Osteocyte (in vitro differentiated cells): ENCODE measurements at regions not wholly inside any gene's neighbourhood (a gene's known extent, or its start where the extent isn't known, plus 50 kb on each side); places are given as distances from the start of the nearest gene placed in this dataset.

Source experiments
- DNase-seq: peaks from one replicate; pipeline ENCODE4 v3.0.0; 2021; ENCODE audit warnings: mixed read lengths; ENCODE audit not compliant: unreplicated experiment; ENCODE audit errors: extremely low spot score
- H3K27ac Mint-ChIP-seq: one replicate; pipeline ENCODE4 v1.8.0; 2021; ENCODE audit warnings: mild to moderate bottlenecking, mixed read lengths; ENCODE audit not compliant: unreplicated experiment
- H3K27me3 Mint-ChIP-seq: one replicate; pipeline ENCODE4 v1.8.0; 2021; ENCODE audit warnings: mixed read lengths; ENCODE audit not compliant: unreplicated experiment
- H3K36me3 Mint-ChIP-seq: one replicate; pipeline ENCODE4 v1.8.0; 2021; ENCODE audit warnings: mixed read lengths; ENCODE audit not compliant: unreplicated experiment
- H3K4me1 Mint-ChIP-seq: one replicate; pipeline ENCODE4 v1.8.0; 2021; ENCODE audit warnings: mixed read lengths; ENCODE audit not compliant: unreplicated experiment
- H3K4me3 Mint-ChIP-seq: one replicate; pipeline ENCODE4 v1.8.0; 2021; ENCODE audit warnings: mild to moderate bottlenecking, moderate library complexity, mixed read lengths; ENCODE audit not compliant: unreplicated experiment
- H3K9me3 Mint-ChIP-seq: one replicate; pipeline ENCODE4 v1.8.0; 2021; ENCODE audit warnings: mixed read lengths; ENCODE audit not compliant: unreplicated experiment
- CTCF ChIP-seq: fragments of 200-600 bp; sonication (generic); IDR thresholded peaks from 2 replicates; pipeline ENCODE4 v1.5.0; 2021; ENCODE audit warnings: antibody characterized with exemption, mild to moderate bottlenecking, moderate library complexity

GRCh38 chr11:119936426-119936825 lies 201.5 kb downstream of the TRIM29 start:
- Mint-ChIP-seq H3K9me3 (no peaks in the 10 kb centered on the region), H3K4me3 (no peak overlapping the region), H3K27me3 (no peaks in the 10 kb centered on the region), H3K4me1 (no peaks in the 10 kb centered on the region), H3K36me3 (no peaks in the 10 kb centered on the region), H3K27ac (no peak overlapping the region)
- no peak for DNase-seq
- TF ChIP-seq CTCF = no peak

GRCh38 chr11:119935349-119935925 lies 202.5 kb downstream of the TRIM29 start:
- no peaks in the 10 kb centered on the region for H3K36me3 Mint-ChIP-seq
- no peak for TF ChIP-seq CTCF
- no peaks in the 10 kb centered on the region for H3K9me3 Mint-ChIP-seq
- no peak overlapping the region for H3K4me3 Mint-ChIP-seq
- H3K27ac Mint-ChIP-seq = no peak overlapping the region
- no peaks in the 10 kb centered on the region for H3K27me3 Mint-ChIP-seq
- no peaks in the 10 kb centered on the region for H3K4me1 Mint-ChIP-seq
- DNase-seq = no peak

- Mint-ChIP-seq H3K4me1 (no peaks in the 10 kb centered on the region), H3K4me3 (no peak overlapping the region), H3K27me3 (no peaks in the 10 kb centered on the region), H3K27ac (no peak overlapping the region), H3K9me3 (no peaks in the 10 kb centered on the region), H3K36me3 (no peaks in the 10 kb centered on the region)
- no peak for TF ChIP-seq CTCF
- DNase-seq = no peak
Measured at GRCh38 chr11:119934866-119935265, 203.0 kb downstream of the TRIM29 start.

- no peak for DNase-seq
- H3K36me3 Mint-ChIP-seq = no peaks in the 10 kb centered on the region
- no peak for TF ChIP-seq CTCF
- H3K27ac Mint-ChIP-seq = no peak overlapping the region
- H3K4me3 Mint-ChIP-seq = no peak overlapping the region
- no peaks in the 10 kb centered on the region for H3K4me1 Mint-ChIP-seq
- H3K9me3 Mint-ChIP-seq = no peaks in the 10 kb centered on the region
- no peaks in the 10 kb centered on the region for H3K27me3 Mint-ChIP-seq
Measured at GRCh38 chr11:119934267-119934666, 203.6 kb downstream of the TRIM29 start.

GRCh38 chr11:119933584-119933983 lies 204.3 kb downstream of the TRIM29 start:
- TF ChIP-seq CTCF = no peak
- no peak for DNase-seq
- no peak overlapping the region for H3K27ac Mint-ChIP-seq
- no peaks in the 10 kb centered on the region for H3K9me3 Mint-ChIP-seq
- no peaks in the 10 kb centered on the region for H3K27me3 Mint-ChIP-seq
- H3K4me3 Mint-ChIP-seq = no peak overlapping the region
- H3K36me3 Mint-ChIP-seq = no peaks in the 10 kb centered on the region
- H3K4me1 Mint-ChIP-seq = no peaks in the 10 kb centered on the region
